ENCODE measurements at regions not wholly inside any gene's neighbourhood (a gene's known extent, or its start where the extent isn't known, plus 50 kb on each side); places are given as distances from the start of the nearest gene placed in this dataset.

DNA sequence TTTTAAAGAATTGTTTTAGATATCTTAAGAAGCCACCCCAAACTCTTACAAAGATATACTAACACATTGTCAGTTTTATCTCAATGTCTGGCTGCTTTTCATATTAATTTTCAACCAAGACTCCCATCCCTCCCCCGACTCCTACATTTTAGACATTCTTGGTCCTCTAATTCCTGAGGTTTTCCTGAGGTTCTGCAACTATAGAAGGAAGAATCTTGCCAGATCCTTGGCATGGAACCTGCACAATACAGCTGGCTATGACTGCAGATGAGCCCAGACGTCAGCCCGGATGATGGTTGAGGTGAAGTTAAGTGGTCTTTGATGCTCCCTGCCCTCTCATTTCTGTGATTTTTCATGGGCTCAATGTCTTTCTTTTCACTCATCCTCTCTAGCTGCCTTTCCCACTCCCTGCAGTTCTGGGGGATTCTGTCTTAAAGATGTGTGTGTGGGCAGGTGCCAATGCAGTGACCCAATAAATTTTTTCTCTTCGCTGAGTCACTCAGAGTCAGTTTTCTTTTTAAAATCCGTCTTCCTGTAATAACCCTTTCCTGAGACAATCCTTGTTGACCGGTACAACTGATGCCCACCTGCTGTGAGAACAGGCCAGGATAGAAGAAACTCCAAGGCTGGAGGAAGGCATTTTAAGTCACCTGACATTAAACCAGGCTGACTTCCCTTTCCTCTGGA, 237.8 kb upstream of the GAS1 start:
- Histone ChIP-seq H3K4me1 (ENCODE audit: control insufficient read depth, insufficient read depth, low read length) (no peaks in the 10 kb centered on the region), H3K27me3 (ENCODE audit: control insufficient read depth, insufficient read depth, low read length) (peaks cover 4% of the 10 kb centered on the region), H3K9me3 (ENCODE audit: control insufficient read depth, insufficient read depth, low read length) (no peaks in the 10 kb centered on the region), H3K27ac (ENCODE audit: low read length) (no peak overlapping the region), H3K36me3 (ENCODE audit: control insufficient read depth, insufficient read depth, low read length) (no peaks in the 10 kb centered on the region), H3K4me3 (ENCODE audit: low read length) (no peak overlapping the region)
- intact Hi-C loops (cut with micrococcal nuclease), result no loop called here
- H3K36me3 Mint-ChIP-seq, result no peaks in the 10 kb centered on the region
- 81% methylated on average over 6 of the region's 6 CpGs for WGBS (ENCODE audit: insufficient coverage)
- TF ChIP-seq, protein P1, sequence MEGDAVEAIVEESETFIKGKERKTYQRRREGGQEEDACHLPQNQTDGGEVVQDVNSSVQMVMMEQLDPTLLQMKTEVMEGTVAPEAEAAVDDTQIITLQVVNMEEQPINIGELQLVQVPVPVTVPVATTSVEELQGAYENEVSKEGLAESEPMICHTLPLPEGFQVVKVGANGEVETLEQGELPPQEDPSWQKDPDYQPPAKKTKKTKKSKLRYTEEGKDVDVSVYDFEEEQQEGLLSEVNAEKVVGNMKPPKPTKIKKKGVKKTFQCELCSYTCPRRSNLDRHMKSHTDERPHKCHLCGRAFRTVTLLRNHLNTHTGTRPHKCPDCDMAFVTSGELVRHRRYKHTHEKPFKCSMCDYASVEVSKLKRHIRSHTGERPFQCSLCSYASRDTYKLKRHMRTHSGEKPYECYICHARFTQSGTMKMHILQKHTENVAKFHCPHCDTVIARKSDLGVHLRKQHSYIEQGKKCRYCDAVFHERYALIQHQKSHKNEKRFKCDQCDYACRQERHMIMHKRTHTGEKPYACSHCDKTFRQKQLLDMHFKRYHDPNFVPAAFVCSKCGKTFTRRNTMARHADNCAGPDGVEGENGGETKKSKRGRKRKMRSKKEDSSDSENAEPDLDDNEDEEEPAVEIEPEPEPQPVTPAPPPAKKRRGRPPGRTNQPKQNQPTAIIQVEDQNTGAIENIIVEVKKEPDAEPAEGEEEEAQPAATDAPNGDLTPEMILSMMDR (IDR thresholded peaks at IDR 0.05), result no peak
- no peaks in the 10 kb centered on the region for H3K4me1 Mint-ChIP-seq
- H3K27me3 Mint-ChIP-seq (ENCODE audit: low read depth in 2 of 2), result peaks cover 10 to 31% of the 10 kb centered on the region in 2 donors
- no peak overlapping the region for H3K27ac Mint-ChIP-seq
- H3K9me3 Mint-ChIP-seq, result peaks cover 4% of the 10 kb centered on the region in 2 donors
- ATAC-seq, result no peak
- no peak overlapping the region for H3K4me3 Mint-ChIP-seq
- DNase-seq, result no peak

DNA sequence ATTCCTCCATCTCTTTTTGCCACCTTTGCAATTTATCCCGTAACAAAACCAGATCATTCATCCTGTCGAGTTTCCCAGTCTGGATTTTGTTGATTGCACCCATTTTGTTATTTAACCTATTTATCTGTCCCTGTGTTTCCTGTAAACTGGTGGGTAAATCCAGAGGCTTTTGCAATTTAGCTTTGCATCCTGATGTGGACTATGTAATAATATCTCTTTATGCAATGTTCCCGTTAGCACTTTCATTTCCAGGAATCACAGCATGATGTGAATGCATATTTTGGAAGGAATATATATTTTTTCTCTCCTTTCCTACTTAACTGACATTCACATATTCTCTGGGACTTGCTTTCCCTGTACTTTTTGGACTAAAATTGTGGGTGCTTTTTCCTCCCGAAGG, 240.3 kb upstream of the GAS1 start:
- ATAC-seq, result no peak
- intact Hi-C loops (cut with micrococcal nuclease), result no loop called here

GRCh38 chr9:87189006-87189405, 241.7 kb upstream of the GAS1 start:
- no peak for ATAC-seq
- Histone ChIP-seq H3K4me1 (ENCODE audit: control insufficient read depth, insufficient read depth, low read length) (no peaks in the 10 kb centered on the region), H3K27ac (ENCODE audit: low read length) (no peak overlapping the region), H3K9me3 (ENCODE audit: control insufficient read depth, insufficient read depth, low read length) (no peaks in the 10 kb centered on the region), H3K27me3 (ENCODE audit: control insufficient read depth, insufficient read depth, low read length) (peaks cover 4% of the 10 kb centered on the region), H3K36me3 (ENCODE audit: control insufficient read depth, insufficient read depth, low read length) (no peaks in the 10 kb centered on the region), H3K4me3 (ENCODE audit: low read length) (no peak overlapping the region)
- TF ChIP-seq, protein P1 (IDR thresholded peaks at IDR 0.05), result no peak
- Mint-ChIP-seq H3K4me3 (no peak overlapping the region), H3K36me3 (no peaks in the 10 kb centered on the region), H3K9me3 (no peaks in the 10 kb centered on the region), H3K27me3 (ENCODE audit: low read depth in 2 of 2) (peaks cover 19 to 31% of the 10 kb centered on the region in 2 donors), H3K27ac (no peak overlapping the region), H3K4me1 (no peaks in the 10 kb centered on the region)
- intact Hi-C loops (cut with micrococcal nuclease), result no loop called here
- DNase-seq, result no peak
- 78% methylated on average over 4 of the region's 4 CpGs for WGBS (ENCODE audit: insufficient coverage)

More for the DNA sequence above, 240.3 kb upstream of the GAS1 start:
- Mint-ChIP-seq H3K27ac (no peak overlapping the region), H3K4me3 (no peak overlapping the region), H3K9me3 (peaks cover 0 to 2% of the 10 kb centered on the region in 2 donors), H3K36me3 (no peaks in the 10 kb centered on the region), H3K4me1 (no peaks in the 10 kb centered on the region), H3K27me3 (ENCODE audit: low read depth in 2 of 2) (peaks cover 14 to 34% of the 10 kb centered on the region in 2 donors)
- Histone ChIP-seq H3K4me1 (ENCODE audit: control insufficient read depth, insufficient read depth, low read length) (no peaks in the 10 kb centered on the region), H3K4me3 (ENCODE audit: low read length) (no peak overlapping the region), H3K27ac (ENCODE audit: low read length) (no peak overlapping the region), H3K9me3 (ENCODE audit: control insufficient read depth, insufficient read depth, low read length) (no peaks in the 10 kb centered on the region), H3K36me3 (ENCODE audit: control insufficient read depth, insufficient read depth, low read length) (no peaks in the 10 kb centered on the region), H3K27me3 (ENCODE audit: control insufficient read depth, insufficient read depth, low read length) (peaks cover 4% of the 10 kb centered on the region)
- TF ChIP-seq, protein P1 (IDR thresholded peaks at IDR 0.05), result no peak
- 79% methylated on average over 2 of the region's 4 CpGs for WGBS (ENCODE audit: insufficient coverage)
- DNase-seq, result no peak

DNA sequence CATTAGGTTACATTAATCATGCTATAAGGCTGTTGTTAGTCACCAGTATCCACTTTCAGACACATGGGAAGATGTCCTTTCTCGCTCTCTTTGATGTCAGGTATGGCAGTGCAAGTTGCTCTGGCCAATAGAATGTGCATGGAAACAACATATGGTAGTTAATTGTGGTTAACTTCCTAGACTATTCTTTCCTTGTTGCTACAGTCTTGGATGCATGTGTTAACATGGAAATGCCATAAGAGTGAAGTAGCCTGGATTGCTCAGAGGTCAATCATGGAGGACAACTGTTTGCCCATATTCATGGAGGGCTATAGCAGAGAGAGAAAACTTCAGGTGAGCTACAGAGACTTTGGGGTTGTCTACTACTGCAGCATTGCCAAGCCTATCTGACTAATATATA, 245.8 kb upstream of the GAS1 start:
- DNase-seq (no peak), ATAC-seq (no peak)
- H3K36me3 ChIP-seq (ENCODE audit: control insufficient read depth, insufficient read depth, low read length), result no peaks in the 10 kb centered on the region
- no peak overlapping the region for H3K27ac Mint-ChIP-seq
- TF ChIP-seq, protein P1 (IDR thresholded peaks at IDR 0.05), result no peak
- H3K4me3 ChIP-seq (ENCODE audit: low read length), result no peak overlapping the region
- H3K27me3 Mint-ChIP-seq (ENCODE audit: low read depth in 2 of 2), result peaks cover 30 to 37% of the 10 kb centered on the region in 2 donors
- intact Hi-C loops (cut with micrococcal nuclease), result no loop called here
- peaks cover 9 to 10% of the 10 kb centered on the region in 2 donors for H3K4me1 Mint-ChIP-seq
- H3K4me3 Mint-ChIP-seq, result no peak overlapping the region
- peaks cover 2% of the 10 kb centered on the region for H3K27me3 ChIP-seq (ENCODE audit: control insufficient read depth, insufficient read depth, low read length)
- H3K9me3 Mint-ChIP-seq, result no peaks in the 10 kb centered on the region
- H3K27ac ChIP-seq (ENCODE audit: low read length), result no peak overlapping the region
- no peaks in the 10 kb centered on the region for H3K9me3 ChIP-seq (ENCODE audit: control insufficient read depth, insufficient read depth, low read length)
- WGBS (ENCODE audit: insufficient coverage), result 100% methylated on average over 1 of the region's 1 CpG
- H3K4me1 ChIP-seq (ENCODE audit: control insufficient read depth, insufficient read depth, low read length), result no peaks in the 10 kb centered on the region
- no peaks in the 10 kb centered on the region for H3K36me3 Mint-ChIP-seq
